Osteocyte (in vitro differentiated cells): ENCODE measurements at regions not wholly inside any gene's neighbourhood (a gene's known extent, or its start where the extent isn't known, plus 50 kb on each side); places are given as distances from the start of the nearest gene placed in this dataset.

Experiments
- DNase-seq: peaks from one replicate; pipeline ENCODE4 v3.0.0; 2021; ENCODE audit warnings: mixed read lengths; ENCODE audit not compliant: unreplicated experiment; ENCODE audit errors: extremely low spot score
- H3K27ac Mint-ChIP-seq: one replicate; pipeline ENCODE4 v1.8.0; 2021; ENCODE audit warnings: mild to moderate bottlenecking, mixed read lengths; ENCODE audit not compliant: unreplicated experiment
- H3K27me3 Mint-ChIP-seq: one replicate; pipeline ENCODE4 v1.8.0; 2021; ENCODE audit warnings: mixed read lengths; ENCODE audit not compliant: unreplicated experiment
- H3K36me3 Mint-ChIP-seq: one replicate; pipeline ENCODE4 v1.8.0; 2021; ENCODE audit warnings: mixed read lengths; ENCODE audit not compliant: unreplicated experiment
- H3K4me1 Mint-ChIP-seq: one replicate; pipeline ENCODE4 v1.8.0; 2021; ENCODE audit warnings: mixed read lengths; ENCODE audit not compliant: unreplicated experiment
- H3K4me3 Mint-ChIP-seq: one replicate; pipeline ENCODE4 v1.8.0; 2021; ENCODE audit warnings: mild to moderate bottlenecking, moderate library complexity, mixed read lengths; ENCODE audit not compliant: unreplicated experiment
- H3K9me3 Mint-ChIP-seq: one replicate; pipeline ENCODE4 v1.8.0; 2021; ENCODE audit warnings: mixed read lengths; ENCODE audit not compliant: unreplicated experiment
- CTCF ChIP-seq: fragments of 200-600 bp; sonication (generic); IDR thresholded peaks from 2 replicates; pipeline ENCODE4 v1.5.0; 2021; ENCODE audit warnings: antibody characterized with exemption, mild to moderate bottlenecking, moderate library complexity

- H3K36me3 Mint-ChIP-seq: no peaks in the 10 kb centered on the region
- no peak for DNase-seq
- no peaks in the 10 kb centered on the region for H3K9me3 Mint-ChIP-seq
- H3K4me3 Mint-ChIP-seq: no peak overlapping the region
- no peaks in the 10 kb centered on the region for H3K4me1 Mint-ChIP-seq
- no peak for TF ChIP-seq CTCF
- H3K27me3 Mint-ChIP-seq: peaks cover 11% of the 10 kb centered on the region
- H3K27ac Mint-ChIP-seq: no peak overlapping the region
Measured at GRCh38 chr4:159899596-159899995, 796.7 kb downstream of the RAPGEF2 start.

GRCh38 chr4:159900562-159900961, 797.7 kb downstream of the RAPGEF2 start:
- H3K27ac Mint-ChIP-seq: no peak overlapping the region
- peaks cover 14% of the 10 kb centered on the region for H3K27me3 Mint-ChIP-seq
- DNase-seq: no peak
- H3K4me3 Mint-ChIP-seq: no peak overlapping the region
- no peaks in the 10 kb centered on the region for H3K9me3 Mint-ChIP-seq
- TF ChIP-seq CTCF: no peak
- H3K4me1 Mint-ChIP-seq: no peaks in the 10 kb centered on the region
- no peaks in the 10 kb centered on the region for H3K36me3 Mint-ChIP-seq

GRCh38 chr4:159902648-159903047, 799.8 kb downstream of the RAPGEF2 start:
- Mint-ChIP-seq H3K36me3 (no peaks in the 10 kb centered on the region), H3K4me3 (no peak overlapping the region), H3K27me3 (peaks cover 14% of the 10 kb centered on the region), H3K4me1 (no peaks in the 10 kb centered on the region), H3K9me3 (no peaks in the 10 kb centered on the region), H3K27ac (no peak overlapping the region)
- TF ChIP-seq CTCF: no peak
- DNase-seq: no peak

- H3K4me3 Mint-ChIP-seq: no peak overlapping the region
- H3K4me1 Mint-ChIP-seq: no peaks in the 10 kb centered on the region
- H3K27ac Mint-ChIP-seq: no peak overlapping the region
- peaks cover 12% of the 10 kb centered on the region for H3K27me3 Mint-ChIP-seq
- no peaks in the 10 kb centered on the region for H3K9me3 Mint-ChIP-seq
- no peaks in the 10 kb centered on the region for H3K36me3 Mint-ChIP-seq
- no peak for TF ChIP-seq CTCF
- no peak for DNase-seq
Measured at GRCh38 chr4:159904906-159905305, 802.0 kb downstream of the RAPGEF2 start.

- H3K4me3 Mint-ChIP-seq: no peak overlapping the region
- H3K4me1 Mint-ChIP-seq: no peaks in the 10 kb centered on the region
- DNase-seq: no peak
- no peak overlapping the region for H3K27ac Mint-ChIP-seq
- no peaks in the 10 kb centered on the region for H3K9me3 Mint-ChIP-seq
- TF ChIP-seq CTCF: no peak
- no peaks in the 10 kb centered on the region for H3K36me3 Mint-ChIP-seq
- H3K27me3 Mint-ChIP-seq: peaks cover 12% of the 10 kb centered on the region
Measured at GRCh38 chr4:159906051-159906450, 803.2 kb downstream of the RAPGEF2 start.
